ENCODE measurements at regions not wholly inside any gene's neighbourhood (a gene's known extent, or its start where the extent isn't known, plus 50 kb on each side); places are given as distances from the start of the nearest gene placed in this dataset.

GRCh38 chr2:83744855-83745254 is 714.2 kb downstream of the SUCLG1 start:
- DNase-seq: no peak

- no peak for DNase-seq
These were observed 716.8 kb downstream of the SUCLG1 start for GRCh38 chr2:83742117-83742782.

GRCh38 chr2:83730223-83730622 is 728.9 kb downstream of the SUCLG1 start:
- no peak for DNase-seq

GRCh38 chr2:83725735-83726134 is 733.3 kb downstream of the SUCLG1 start:
- no peak for DNase-seq

- DNase-seq: no peak
These were observed 753.9 kb downstream of the SUCLG1 start for GRCh38 chr2:83705146-83705545.

GRCh38 chr2:83703598-83703997 is 755.5 kb downstream of the SUCLG1 start:
- no peak for DNase-seq

GRCh38 chr2:83696838-83697237 is 762.2 kb downstream of the SUCLG1 start:
- DNase-seq: no peak

- no peak for DNase-seq
These were observed 763.5 kb downstream of the SUCLG1 start for GRCh38 chr2:83695530-83695929.

- DNase-seq: no peak
These were observed 764.0 kb downstream of the SUCLG1 start for GRCh38 chr2:83695037-83695436.

- no peak for DNase-seq
These were observed 769.7 kb downstream of the SUCLG1 start for GRCh38 chr2:83689402-83689801.

- DNase-seq: no peak
These were observed 772.2 kb downstream of the SUCLG1 start for GRCh38 chr2:83686863-83687262.

GRCh38 chr2:83674050-83674449 is 785.0 kb downstream of the SUCLG1 start:
- no peak for DNase-seq

GRCh38 chr2:83665894-83666293 is 793.2 kb downstream of the SUCLG1 start:
- DNase-seq: no peak

GRCh38 chr2:83665154-83665553 is 793.9 kb downstream of the SUCLG1 start:
- DNase-seq: no peak

- no peak for DNase-seq
These were observed 797.4 kb downstream of the SUCLG1 start for GRCh38 chr2:83661711-83662110.

- no peak for DNase-seq
These were observed 804.9 kb downstream of the SUCLG1 start for GRCh38 chr2:83654091-83654611.

- DNase-seq: no peak
These were observed 808.2 kb downstream of the SUCLG1 start for GRCh38 chr2:83650898-83651297.

- DNase-seq: no peak
These were observed 808.9 kb downstream of the SUCLG1 start for GRCh38 chr2:83650161-83650560.

- no peak for DNase-seq
These were observed 818.6 kb downstream of the SUCLG1 start for GRCh38 chr2:83640506-83640905.

GRCh38 chr2:83633423-83633822 is 825.7 kb downstream of the SUCLG1 start:
- no peak for DNase-seq

GRCh38 chr2:83630351-83630750 is 828.7 kb downstream of the SUCLG1 start:
- no peak for DNase-seq

GRCh38 chr2:83615511-83615910 is 843.6 kb downstream of the SUCLG1 start:
- DNase-seq: no peak

- no peak for DNase-seq
These were observed 845.9 kb downstream of the SUCLG1 start for GRCh38 chr2:83613178-83613577.

- no peak for DNase-seq
These were observed 856.3 kb downstream of the SUCLG1 start for GRCh38 chr2:83602753-83603152.

GRCh38 chr2:83596592-83597282 is 862.3 kb downstream of the SUCLG1 start:
- no peak for DNase-seq
